OCI-LY1 (cell line): ENCODE measurements at regions not wholly inside any gene's neighbourhood (a gene's known extent, or its start where the extent isn't known, plus 50 kb on each side); places are given as distances from the start of the nearest gene placed in this dataset.

Experiments
- H2AFZ ChIP-seq: fragments of 200-600 bp; sonication (generic), shearing (Covaris generic); 2 replicates; pipeline ENCODE4 v1.6.0; 2014; ENCODE audit warnings: antibody characterized with exemption, mild to moderate bottlenecking, low read length
- H3F3A ChIP-seq: fragments of 200-600 bp; sonication (generic), shearing (Covaris generic); 2 replicates; pipeline ENCODE4 v1.6.0; 2014; ENCODE audit warnings: mild to moderate bottlenecking, antibody characterized with exemption, low read length, moderate library complexity; ENCODE audit not compliant: insufficient read depth
- H3K27ac ChIP-seq: fragments of 200-600 bp; sonication (generic); 2 replicates; pipeline ENCODE4 v1.5.1; 2014; ENCODE audit warnings: low read length, mixed run types, mild to moderate bottlenecking, low read depth; ENCODE audit not compliant: poor library complexity, severe bottlenecking
- H3K27me3 ChIP-seq: fragments of 200-600 bp; sonication (generic); 2 replicates; pipeline ENCODE4 v1.6.0; 2014; ENCODE audit warnings: antibody characterized with exemption, mild to moderate bottlenecking, low read length, moderate library complexity; ENCODE audit not compliant: insufficient read depth
- H3K36me3 ChIP-seq: fragments of 200-600 bp; sonication (generic); 2 replicates; pipeline ENCODE4 v1.6.1; 2014; ENCODE audit warnings: mild to moderate bottlenecking, antibody characterized with exemption, low read length, moderate library complexity, mixed read lengths; ENCODE audit not compliant: insufficient read depth
- H3K4me1 ChIP-seq: fragments of 200-600 bp; sonication (generic); 2 replicates; pipeline ENCODE4 v1.5.1; 2014; ENCODE audit warnings: mild to moderate bottlenecking, low read length, moderate library complexity; ENCODE audit not compliant: insufficient read depth, severe bottlenecking
- H3K4me2 ChIP-seq: fragments of 200-600 bp; sonication (generic), shearing (Covaris generic); 2 replicates; pipeline ENCODE4 v1.6.1; 2014; ENCODE audit warnings: low read length
- H3K4me3 ChIP-seq: fragments of 200-600 bp; sonication (generic); 2 replicates; pipeline ENCODE4 v1.5.1; 2014; ENCODE audit warnings: low read length, low read depth, mild to moderate bottlenecking, mixed read lengths; ENCODE audit not compliant: poor library complexity, severe bottlenecking
- H3K79me2 ChIP-seq: fragments of 200-600 bp; shearing (Covaris generic); 2 replicates; pipeline ENCODE4 v1.6.1; 2016; ENCODE audit warnings: mixed run types, low read length, mixed read lengths; ENCODE audit not compliant: insufficient read depth
- H3K9ac ChIP-seq: fragments of 200-600 bp; sonication (generic), shearing (Covaris generic); 2 replicates; pipeline ENCODE4 v1.6.1; 2014; ENCODE audit warnings: mild to moderate bottlenecking, low read length, mixed read lengths
- H3K9me2 ChIP-seq: fragments of 200-600 bp; sonication (generic), shearing (Covaris generic); 2 replicates; pipeline ENCODE4 v1.6.1; 2014; ENCODE audit warnings: low read depth, mild to moderate bottlenecking, low read length, mixed read lengths
- H3K9me3 ChIP-seq: fragments of 200-600 bp; shearing (Covaris generic); 2 replicates; pipeline ENCODE4 v1.6.1; 2014; ENCODE audit warnings: low read length, mixed read lengths
- H4K20me1 ChIP-seq: fragments of 200-600 bp; sonication (generic), shearing (Covaris generic); 2 replicates; pipeline ENCODE4 v1.6.0; 2016; ENCODE audit warnings: mild to moderate bottlenecking, low read length; ENCODE audit not compliant: insufficient read depth
- CTCF ChIP-seq: fragments of 200-600 bp; sonication (generic), shearing (Covaris generic); IDR thresholded peaks from 2 replicates; pipeline ENCODE4 v1.5.1; 2017; ENCODE audit warnings: mild to moderate bottlenecking, antibody characterized with exemption, low read length, moderate library complexity, mixed read lengths
- EZH2 ChIP-seq: fragments of 200-600 bp; sonication (generic), shearing (Covaris generic); IDR thresholded peaks from 2 replicates; pipeline ENCODE4 v1.8.0; 2017; ENCODE audit warnings: borderline replicate concordance, mixed run types, mild to moderate bottlenecking, antibody characterized with exemption, low read length, moderate library complexity, mixed read lengths

GRCh38 chr6:98467091-98467490 is 367.3 kb upstream of the POU3F2 start:
- no peak overlapping the region for H3K27ac ChIP-seq
- H3K9ac ChIP-seq: no peak overlapping the region
- TF ChIP-seq CTCF (no peak), EZH2 (no peak)
- no peaks in the 10 kb centered on the region for H3K9me2 ChIP-seq
- H3K4me2 ChIP-seq: no peak overlapping the region
- H3F3A ChIP-seq: no peaks in the 10 kb centered on the region
- no peaks in the 10 kb centered on the region for H3K4me1 ChIP-seq
- no peak overlapping the region for H2AFZ ChIP-seq
- H3K27me3 ChIP-seq: no peaks in the 10 kb centered on the region
- no peaks in the 10 kb centered on the region for H3K9me3 ChIP-seq
- H3K79me2 ChIP-seq: no peaks in the 10 kb centered on the region
- no peaks in the 10 kb centered on the region for H3K36me3 ChIP-seq
- H4K20me1 ChIP-seq: no peaks in the 10 kb centered on the region
- H3K4me3 ChIP-seq: no peak overlapping the region

- Histone ChIP-seq H3K9me2 (no peaks in the 10 kb centered on the region), H3K9me3 (no peaks in the 10 kb centered on the region), H4K20me1 (no peaks in the 10 kb centered on the region), H2AFZ (no peak overlapping the region), H3K27me3 (no peaks in the 10 kb centered on the region), H3K79me2 (no peaks in the 10 kb centered on the region), H3K9ac (no peak overlapping the region), H3K27ac (no peak overlapping the region), H3F3A (no peaks in the 10 kb centered on the region), H3K4me2 (no peak overlapping the region), H3K36me3 (no peaks in the 10 kb centered on the region), H3K4me1 (no peaks in the 10 kb centered on the region), H3K4me3 (no peak overlapping the region)
- TF ChIP-seq EZH2: no peak
- TF ChIP-seq CTCF: no peak
Observed at GRCh38 chr6:98467902-98468301, 366.5 kb upstream of the POU3F2 start.

- Histone ChIP-seq H3K9me3 (no peaks in the 10 kb centered on the region), H3K27me3 (no peaks in the 10 kb centered on the region), H3K4me1 (no peaks in the 10 kb centered on the region), H3K9me2 (no peaks in the 10 kb centered on the region), H3F3A (no peaks in the 10 kb centered on the region), H3K9ac (no peak overlapping the region), H4K20me1 (no peaks in the 10 kb centered on the region), H3K36me3 (no peaks in the 10 kb centered on the region), H2AFZ (no peak overlapping the region), H3K27ac (no peak overlapping the region), H3K79me2 (no peaks in the 10 kb centered on the region), H3K4me2 (no peak overlapping the region), H3K4me3 (no peak overlapping the region)
- TF ChIP-seq CTCF: no peak
- TF ChIP-seq EZH2: no peak
Observed at GRCh38 chr6:98469141-98469540, 365.2 kb upstream of the POU3F2 start.
